ENCODE measurements at regions not wholly inside any gene's neighbourhood (a gene's known extent, or its start where the extent isn't known, plus 50 kb on each side); places are given as distances from the start of the nearest gene placed in this dataset.
"Not testable (repeated sequence)": the region's sequence is repeated elsewhere in the genome, so short reads cannot be mapped to it uniquely, and the experiment has no call there.

DNA sequence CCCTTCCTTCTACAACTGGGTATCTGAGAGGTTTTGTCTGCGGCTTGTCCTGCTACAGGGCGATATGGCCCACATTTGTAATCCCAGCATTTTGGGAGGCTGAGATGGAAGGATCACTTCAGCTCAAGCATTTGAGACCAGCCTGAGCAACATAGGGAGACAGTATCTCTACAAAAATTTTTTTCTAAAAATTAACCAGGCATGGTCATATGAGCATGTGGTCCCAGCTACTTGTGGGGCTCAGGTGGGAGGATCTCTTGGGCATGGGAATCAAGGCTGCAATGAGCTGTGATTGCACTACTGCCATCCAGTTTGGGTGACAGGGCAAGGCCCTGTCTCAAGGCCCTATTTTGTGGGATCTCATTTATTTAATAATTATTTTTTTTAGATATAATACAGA is 420.6 kb upstream of the PABPC4L start:
- DNase-seq = no peak
- no peaks in the 10 kb centered on the region for H3K4me1 ChIP-seq
- H3K27ac ChIP-seq = peak overlapping the region in 6 of 8 donors; percentile 0 to 63 (median 27)
- intact Hi-C loops (cut with DNase I; ENCODE audit: low total_unique reads) = no loop called here
- H3K27me3 ChIP-seq (replicated peaks in 1 of 7) = no peaks in the 10 kb centered on the region
- TF ChIP-seq POLR2A (IDR thresholded peaks at IDR 0.05) (no peak), POLR2AphosphoS5 (IDR thresholded peaks at IDR 0.05) (no peak)
- TF ChIP-seq, protein P1, sequence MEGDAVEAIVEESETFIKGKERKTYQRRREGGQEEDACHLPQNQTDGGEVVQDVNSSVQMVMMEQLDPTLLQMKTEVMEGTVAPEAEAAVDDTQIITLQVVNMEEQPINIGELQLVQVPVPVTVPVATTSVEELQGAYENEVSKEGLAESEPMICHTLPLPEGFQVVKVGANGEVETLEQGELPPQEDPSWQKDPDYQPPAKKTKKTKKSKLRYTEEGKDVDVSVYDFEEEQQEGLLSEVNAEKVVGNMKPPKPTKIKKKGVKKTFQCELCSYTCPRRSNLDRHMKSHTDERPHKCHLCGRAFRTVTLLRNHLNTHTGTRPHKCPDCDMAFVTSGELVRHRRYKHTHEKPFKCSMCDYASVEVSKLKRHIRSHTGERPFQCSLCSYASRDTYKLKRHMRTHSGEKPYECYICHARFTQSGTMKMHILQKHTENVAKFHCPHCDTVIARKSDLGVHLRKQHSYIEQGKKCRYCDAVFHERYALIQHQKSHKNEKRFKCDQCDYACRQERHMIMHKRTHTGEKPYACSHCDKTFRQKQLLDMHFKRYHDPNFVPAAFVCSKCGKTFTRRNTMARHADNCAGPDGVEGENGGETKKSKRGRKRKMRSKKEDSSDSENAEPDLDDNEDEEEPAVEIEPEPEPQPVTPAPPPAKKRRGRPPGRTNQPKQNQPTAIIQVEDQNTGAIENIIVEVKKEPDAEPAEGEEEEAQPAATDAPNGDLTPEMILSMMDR (IDR thresholded peaks at IDR 0.05 in 8 of 11, conservative IDR thresholded peaks at IDR 0.05 in 3 of 11) = no peak
- H3K36me3 ChIP-seq = no peaks in the 10 kb centered on the region
- H3K4me3 ChIP-seq = no peak overlapping the region
- no peaks in the 10 kb centered on the region for H3K9me3 ChIP-seq
- WGBS, 5 donors = 86 to 98% (median 93%) methylated on average over 2 of the region's 2 CpGs

DNA sequence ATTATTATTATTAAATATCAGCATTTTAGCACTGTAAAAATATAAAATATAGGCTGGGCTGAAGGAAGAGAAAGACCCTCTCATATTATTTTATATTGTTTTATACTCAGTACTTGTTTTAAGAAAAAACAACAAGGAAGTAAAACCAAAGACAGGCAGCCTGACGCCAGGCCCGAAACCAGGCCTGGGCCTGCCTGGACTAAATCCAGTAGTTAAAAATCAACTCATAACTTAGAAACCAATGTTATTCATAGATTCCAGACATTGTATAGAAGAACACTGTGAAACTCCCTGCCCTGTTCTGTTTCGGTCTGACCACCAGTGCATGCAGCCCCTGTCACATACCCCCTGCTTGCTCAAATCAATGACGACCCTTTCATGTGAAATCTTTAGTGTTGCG is 420.1 kb upstream of the PABPC4L start:
- intact Hi-C loops (cut with DNase I; ENCODE audit: low total_unique reads); H3K27ac ChIP-seq; H3K36me3 ChIP-seq; H3K9me3 ChIP-seq; H3K4me3 ChIP-seq; H3K27me3 ChIP-seq (replicated peaks in 1 of 7); H3K4me1 ChIP-seq; DNase-seq: not testable (repeated sequence)
- WGBS, 5 donors = 72 to 77% (median 74%) methylated on average over 5 of the region's 5 CpGs

DNA sequence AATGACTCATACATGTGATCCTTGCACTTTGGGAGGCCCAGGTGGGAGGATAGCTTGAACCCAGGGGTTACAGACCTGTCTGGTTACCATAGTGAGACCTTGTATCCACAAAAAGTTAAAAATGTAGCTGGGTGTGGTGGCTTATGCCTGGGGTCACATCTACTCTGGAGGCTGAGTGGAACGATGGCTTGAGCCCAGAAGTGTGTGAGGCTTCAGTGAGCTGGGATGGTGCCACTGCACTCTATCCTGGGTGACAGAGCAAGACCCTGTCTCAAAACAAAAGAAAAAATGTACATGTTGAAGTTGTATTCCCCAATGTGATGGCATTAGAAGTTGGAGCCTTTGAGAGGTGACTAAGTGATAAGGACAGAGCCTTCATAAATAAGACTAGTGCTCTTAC is 409.4 kb upstream of the PABPC4L start:
- Histone ChIP-seq H3K4me1 (no peaks in the 10 kb centered on the region), H3K9me3 (peaks cover 0 to 22% (median 15%) of the 10 kb centered on the region in 8 donors), H3K36me3 (no peaks in the 10 kb centered on the region), H3K27me3 (replicated peaks in 1 of 7) (no peaks in the 10 kb centered on the region), H3K4me3 (no peak overlapping the region), H3K27ac (peak overlapping the region in 6 of 8 donors; percentile 16 to 64 (median 40))
- WGBS, 5 donors = 39 to 86% (median 70%) methylated on average over 1 of the region's 1 CpG
- TF ChIP-seq, protein P1 (IDR thresholded peaks at IDR 0.05 in 8 of 11, conservative IDR thresholded peaks at IDR 0.05 in 3 of 11) = no peak
- no peak for TF ChIP-seq POLR2A (IDR thresholded peaks at IDR 0.05)
- no peak for TF ChIP-seq POLR2AphosphoS5 (IDR thresholded peaks at IDR 0.05)
- no peak for DNase-seq
- intact Hi-C loops (cut with DNase I; ENCODE audit: low total_unique reads) = no loop called here

DNA sequence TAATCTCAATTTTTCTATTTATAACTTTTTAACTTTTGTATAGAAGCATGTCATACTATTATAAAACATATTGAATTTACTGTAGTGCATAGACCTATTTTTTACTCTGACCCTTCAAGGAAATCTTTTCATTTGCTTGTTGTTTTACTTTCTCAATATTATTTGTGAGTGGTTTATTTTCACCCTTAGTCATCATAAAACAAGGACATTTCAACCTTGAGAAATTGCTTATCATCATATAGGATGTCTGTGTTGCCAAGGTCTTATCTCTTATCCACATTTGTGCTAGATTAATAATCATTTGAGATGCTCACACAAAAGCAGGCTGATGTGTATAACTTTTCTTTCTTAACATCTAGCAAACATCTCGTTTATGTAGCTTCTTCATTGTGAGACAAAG is 408.6 kb upstream of the PABPC4L start:
- Histone ChIP-seq H3K4me1 (no peaks in the 10 kb centered on the region), H3K27ac (peak overlapping the region in 7 of 8 donors; percentile 14 to 64 (median 47)), H3K27me3 (replicated peaks in 1 of 7) (no peaks in the 10 kb centered on the region), H3K36me3 (no peaks in the 10 kb centered on the region), H3K9me3 (peaks cover 0 to 28% (median 15%) of the 10 kb centered on the region in 8 donors), H3K4me3 (no peak overlapping the region)
- intact Hi-C loops (cut with DNase I; ENCODE audit: low total_unique reads) = no loop called here
- 46 to 57% (median 51%) methylated on average over 1 of the region's 1 CpG for WGBS, 5 donors
- TF ChIP-seq POLR2AphosphoS5 (IDR thresholded peaks at IDR 0.05) (no peak), POLR2A (IDR thresholded peaks at IDR 0.05) (no peak)
- TF ChIP-seq, protein P1 (IDR thresholded peaks at IDR 0.05 in 8 of 11, conservative IDR thresholded peaks at IDR 0.05 in 3 of 11) = no peak
- no peak for DNase-seq

DNA sequence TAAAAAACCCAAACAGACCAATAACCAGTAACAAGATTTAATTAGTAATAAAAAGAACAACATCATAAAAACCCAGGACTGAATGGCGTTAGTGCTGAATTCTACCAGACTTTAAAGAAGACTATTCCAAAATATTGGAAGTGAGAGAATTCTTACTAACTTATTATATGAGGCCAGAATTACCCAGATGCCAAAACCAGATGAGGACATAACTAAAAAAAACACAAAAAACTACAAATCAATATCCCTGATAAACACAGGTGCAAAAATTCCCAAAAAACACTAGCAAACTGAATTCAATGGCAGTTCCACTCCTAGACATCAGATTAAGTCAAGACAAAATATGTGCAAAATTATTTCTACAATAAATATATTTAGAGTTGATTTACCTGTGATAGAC is 400.1 kb upstream of the PABPC4L start:
- no peak for DNase-seq
- WGBS, 5 donors = 2 to 96% (median 88%) methylated on average over 1 of the region's 1 CpG
- no peak for TF ChIP-seq POLR2A (IDR thresholded peaks at IDR 0.05)
- TF ChIP-seq, protein P1 (IDR thresholded peaks at IDR 0.05 in 8 of 11, conservative IDR thresholded peaks at IDR 0.05 in 3 of 11) = no peak
- intact Hi-C loops (cut with DNase I; ENCODE audit: low total_unique reads) = no loop called here
- Histone ChIP-seq H3K4me1 (no peaks in the 10 kb centered on the region), H3K9me3 (peaks cover 0 to 16% (median 6%) of the 10 kb centered on the region in 8 donors), H3K4me3 (no peak overlapping the region), H3K27ac (no peak overlapping the region), H3K36me3 (no peaks in the 10 kb centered on the region), H3K27me3 (replicated peaks in 1 of 7) (no peaks in the 10 kb centered on the region)
